GM12878 (cell line): ENCODE measurements at regions not wholly inside any gene's neighbourhood (a gene's known extent, or its start where the extent isn't known, plus 50 kb on each side); places are given as distances from the start of the nearest gene placed in this dataset.

Source experiments
- CEBPB ChIP-seq, 2 experiments: fragments of 150-350 bp in 1 of 2; IDR thresholded peaks; 2 replicates each; pipeline ENCODE4 v1.6.1; 2012 to 2014; ENCODE audit warnings: low read depth in 2 of 2, low read length in 2 of 2, borderline replicate concordance in 1 of 2, inconsistent platforms in 1 of 2
- EED ChIP-seq: sonication (generic); IDR thresholded peaks from 2 replicates; pipeline ENCODE4 v1.6.1; 2016; ENCODE audit warnings: antibody characterized with exemption, low read depth
- FOXK2 ChIP-seq: fragments of 450-650 bp; IDR thresholded peaks from 2 replicates; pipeline ENCODE4 v1.6.1; 2017; ENCODE audit warnings: mild to moderate bottlenecking, moderate library complexity
- IRF4 ChIP-seq: IDR thresholded peaks from 2 replicates; pipeline ENCODE4 v1.6.1; 2011; ENCODE audit warnings: low read depth, low read length
- JUNB ChIP-seq: IDR thresholded peaks from 2 replicates; pipeline ENCODE4 v1.6.1; 2016; ENCODE audit warnings: antibody characterized with exemption, mild to moderate bottlenecking
- MEF2B ChIP-seq: fragments of 450-650 bp; IDR thresholded peaks from 2 replicates; pipeline ENCODE4 v1.6.1; 2018; ENCODE audit warnings: mild to moderate bottlenecking, moderate library complexity; ENCODE audit not compliant: partially characterized antibody, poor library complexity, severe bottlenecking
- NFIC ChIP-seq: IDR thresholded peaks from 2 replicates; pipeline ENCODE4 v1.6.1; 2012; ENCODE audit warnings: low read depth, mild to moderate bottlenecking, inconsistent platforms, low read length, moderate library complexity
- PML ChIP-seq: IDR thresholded peaks from 2 replicates; pipeline ENCODE4 v1.6.1; 2012; ENCODE audit warnings: low read length, inconsistent platforms
- POLR2AphosphoS2 ChIP-seq: IDR thresholded peaks from 2 replicates; pipeline ENCODE4 v1.6.1; 2011; ENCODE audit warnings: low read depth, mild to moderate bottlenecking, low read length, improper control_type of control experiment, moderate library complexity
- TF ChIP-seq, protein P1 (sequence below): IDR thresholded peaks from 2 replicates; pipeline ENCODE4 v1.6.1; 2011; ENCODE audit warnings: borderline replicate concordance, low read depth, mild to moderate bottlenecking, moderate library complexity, low read length; ENCODE audit not compliant: insufficient read depth, poor library complexity, severe bottlenecking
- TF ChIP-seq, protein P2 (sequence below): fragments of 450-650 bp; IDR thresholded peaks from 2 replicates; pipeline ENCODE4 v1.6.1; 2018; ENCODE audit warnings: borderline replicate concordance, mild to moderate bottlenecking; ENCODE audit not compliant: partially characterized antibody
- TF ChIP-seq, protein P3 (sequence below): fragments of 450-650 bp; IDR thresholded peaks from 2 replicates; pipeline ENCODE4 v1.6.1; 2017; ENCODE audit warnings: mild to moderate bottlenecking, low read depth, inconsistent platforms; ENCODE audit not compliant: poor library complexity, severe bottlenecking

DNA sequence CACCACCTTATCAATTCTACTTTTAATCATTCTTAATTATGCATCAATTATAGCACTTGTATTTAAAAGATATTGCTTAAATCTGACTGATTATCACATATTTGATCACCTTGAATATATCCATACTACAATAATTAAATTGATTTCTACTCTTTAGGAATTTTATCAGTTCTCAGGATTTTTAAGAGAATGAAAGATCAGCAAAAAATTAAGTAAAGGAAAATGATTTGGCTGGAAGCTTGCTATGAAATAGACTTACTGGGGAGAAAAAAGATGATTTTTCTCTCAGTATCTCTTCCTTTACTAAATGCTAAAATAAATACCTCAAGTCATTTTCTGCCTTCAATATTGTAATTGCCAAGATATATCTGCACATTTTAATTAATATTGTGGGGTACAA lies 848.6 kb downstream of the LTN1 start (continued):
- TF ChIP-seq, protein P1, sequence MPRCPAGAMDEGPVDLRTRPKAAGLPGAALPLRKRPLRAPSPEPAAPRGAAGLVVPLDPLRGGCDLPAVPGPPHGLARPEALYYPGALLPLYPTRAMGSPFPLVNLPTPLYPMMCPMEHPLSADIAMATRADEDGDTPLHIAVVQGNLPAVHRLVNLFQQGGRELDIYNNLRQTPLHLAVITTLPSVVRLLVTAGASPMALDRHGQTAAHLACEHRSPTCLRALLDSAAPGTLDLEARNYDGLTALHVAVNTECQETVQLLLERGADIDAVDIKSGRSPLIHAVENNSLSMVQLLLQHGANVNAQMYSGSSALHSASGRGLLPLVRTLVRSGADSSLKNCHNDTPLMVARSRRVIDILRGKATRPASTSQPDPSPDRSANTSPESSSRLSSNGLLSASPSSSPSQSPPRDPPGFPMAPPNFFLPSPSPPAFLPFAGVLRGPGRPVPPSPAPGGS = no peak
- no peak for TF ChIP-seq CEBPB (IDR thresholded peaks at IDR 0.05; ENCODE audit: borderline replicate concordance in 1 of 2, low read depth in 2 of 2, low read length in 2 of 2)
- TF ChIP-seq, protein P2, sequence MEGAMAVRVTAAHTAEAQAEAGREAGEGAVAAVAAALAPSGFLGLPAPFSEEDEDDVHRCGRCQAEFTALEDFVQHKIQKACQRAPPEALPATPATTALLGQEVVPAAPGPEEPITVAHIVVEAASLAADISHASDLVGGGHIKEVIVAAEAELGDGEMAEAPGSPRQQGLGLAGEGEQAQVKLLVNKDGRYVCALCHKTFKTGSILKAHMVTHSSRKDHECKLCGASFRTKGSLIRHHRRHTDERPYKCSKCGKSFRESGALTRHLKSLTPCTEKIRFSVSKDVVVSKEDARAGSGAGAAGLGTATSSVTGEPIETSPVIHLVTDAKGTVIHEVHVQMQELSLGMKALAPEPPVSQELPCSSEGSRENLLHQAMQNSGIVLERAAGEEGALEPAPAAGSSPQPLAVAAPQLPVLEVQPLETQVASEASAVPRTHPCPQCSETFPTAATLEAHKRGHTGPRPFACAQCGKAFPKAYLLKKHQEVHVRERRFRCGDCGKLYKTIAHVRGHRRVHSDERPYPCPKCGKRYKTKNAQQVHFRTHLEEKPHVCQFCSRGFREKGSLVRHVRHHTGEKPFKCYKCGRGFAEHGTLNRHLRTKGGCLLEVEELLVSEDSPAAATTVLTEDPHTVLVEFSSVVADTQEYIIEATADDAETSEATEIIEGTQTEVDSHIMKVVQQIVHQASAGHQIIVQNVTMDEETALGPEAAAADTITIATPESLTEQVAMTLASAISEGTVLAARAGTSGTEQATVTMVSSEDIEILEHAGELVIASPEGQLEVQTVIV = no peak
- TF ChIP-seq, protein P3, sequence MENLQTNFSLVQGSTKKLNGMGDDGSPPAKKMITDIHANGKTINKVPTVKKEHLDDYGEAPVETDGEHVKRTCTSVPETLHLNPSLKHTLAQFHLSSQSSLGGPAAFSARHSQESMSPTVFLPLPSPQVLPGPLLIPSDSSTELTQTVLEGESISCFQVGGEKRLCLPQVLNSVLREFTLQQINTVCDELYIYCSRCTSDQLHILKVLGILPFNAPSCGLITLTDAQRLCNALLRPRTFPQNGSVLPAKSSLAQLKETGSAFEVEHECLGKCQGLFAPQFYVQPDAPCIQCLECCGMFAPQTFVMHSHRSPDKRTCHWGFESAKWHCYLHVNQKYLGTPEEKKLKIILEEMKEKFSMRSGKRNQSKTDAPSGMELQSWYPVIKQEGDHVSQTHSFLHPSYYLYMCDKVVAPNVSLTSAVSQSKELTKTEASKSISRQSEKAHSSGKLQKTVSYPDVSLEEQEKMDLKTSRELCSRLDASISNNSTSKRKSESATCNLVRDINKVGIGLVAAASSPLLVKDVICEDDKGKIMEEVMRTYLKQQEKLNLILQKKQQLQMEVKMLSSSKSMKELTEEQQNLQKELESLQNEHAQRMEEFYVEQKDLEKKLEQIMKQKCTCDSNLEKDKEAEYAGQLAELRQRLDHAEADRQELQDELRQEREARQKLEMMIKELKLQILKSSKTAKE = no peak
- TF ChIP-seq FOXK2 = no peak
- no peak for TF ChIP-seq IRF4
- TF ChIP-seq NFIC = no peak
- no peak for TF ChIP-seq POLR2AphosphoS2
- no peak for TF ChIP-seq MEF2B
- no peak for TF ChIP-seq JUNB
- TF ChIP-seq EED = no peak
- no peak for TF ChIP-seq PML
